Skin epidermis (tissue), 12 donors: ENCODE measurements at regions not wholly inside any gene's neighbourhood (a gene's known extent, or its start where the extent isn't known, plus 50 kb on each side); places are given as distances from the start of the nearest gene placed in this dataset.
"Not testable (repeated sequence)": the region's sequence is repeated elsewhere in the genome, so short reads cannot be mapped to it uniquely, and the experiment has no call there.

ENCODE experiments used
- H3K27ac ChIP-seq, 21 experiments: fragments of 200-600 bp; sonication (generic) in 11 of 21; one replicate each; pipeline ENCODE4 v1.5.0; 2020; ENCODE audit warnings: mild to moderate bottlenecking in 3 of 21, inconsistent platforms in 2 of 21, moderate library complexity in 2 of 21
- H3K4me3 ChIP-seq, 7 experiments: fragments of 200-600 bp; sonication (generic) in 2 of 7; one replicate each; pipeline ENCODE4 v1.5.0; 2020; ENCODE audit warnings: inconsistent platforms in 2 of 7, mild to moderate bottlenecking in 2 of 7, moderate library complexity in 1 of 7

GRCh38 chr4:149211876-149212275, 603.8 kb downstream of the IQCM start:
- H3K4me3 ChIP-seq, result no peak overlapping the region
- H3K27ac ChIP-seq, result no peak overlapping the region

DNA sequence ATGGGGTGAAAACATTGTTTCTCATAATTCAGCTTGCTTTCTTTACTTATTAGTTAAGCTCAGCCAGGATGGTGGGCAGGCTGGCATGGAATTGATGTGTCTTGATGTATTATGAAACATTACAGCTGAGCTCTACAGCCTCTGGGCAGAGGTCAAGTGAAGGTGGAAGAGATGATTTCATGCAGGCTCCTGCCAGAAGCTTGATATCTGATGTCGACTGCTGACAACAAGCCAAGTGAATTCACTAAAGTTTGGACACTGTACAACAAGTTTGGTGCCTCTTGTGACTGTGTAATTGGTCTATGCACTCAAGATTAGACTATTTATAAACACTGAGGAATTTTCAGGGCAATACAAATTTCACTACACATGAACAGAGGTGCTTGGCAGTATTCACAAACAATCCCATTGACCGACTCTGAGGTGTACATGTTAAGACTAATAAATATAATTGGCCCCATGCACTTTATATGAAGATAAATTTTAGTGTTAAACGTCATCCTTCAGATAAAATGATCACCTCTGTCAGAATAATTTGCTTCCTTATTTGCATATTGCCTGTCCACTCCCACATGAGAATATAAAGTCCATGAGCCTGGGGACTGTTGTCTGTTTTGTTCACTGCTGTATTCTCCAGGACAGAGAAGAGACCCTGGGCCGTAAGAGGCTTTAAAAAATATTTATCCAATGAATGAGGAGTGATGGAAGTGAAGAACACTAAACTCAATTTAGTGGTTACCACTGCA, 612.2 kb downstream of the IQCM start:
- no peak overlapping the region for H3K27ac ChIP-seq
- no peak overlapping the region for H3K4me3 ChIP-seq

GRCh38 chr4:149202117-149202516, 613.5 kb downstream of the IQCM start:
- Histone ChIP-seq H3K27ac (no peak overlapping the region), H3K4me3 (no peak overlapping the region)

DNA sequence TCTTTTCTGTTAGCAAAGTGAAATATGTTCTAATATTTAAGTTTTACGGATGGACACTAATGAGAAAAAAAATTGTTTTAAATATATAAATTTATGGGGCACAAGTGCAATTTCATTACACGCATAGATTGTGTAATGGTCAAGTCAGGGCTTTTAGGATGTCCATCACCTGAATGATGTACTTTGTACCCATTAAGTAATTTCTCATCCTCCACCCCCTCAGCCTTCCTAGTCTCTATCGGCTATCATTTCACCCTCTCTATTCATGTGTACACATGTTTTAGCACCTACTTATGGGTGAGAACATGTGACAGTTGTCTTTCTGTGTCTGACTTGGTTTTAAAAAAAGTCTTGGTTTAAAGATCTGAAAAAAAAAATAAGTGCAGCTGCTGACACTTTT, 616.0 kb downstream of the IQCM start:
- Histone ChIP-seq H3K4me3 (no peak overlapping the region), H3K27ac (no peak overlapping the region)

GRCh38 chr4:149194061-149194460, 621.6 kb downstream of the IQCM start:
- no peak overlapping the region for H3K4me3 ChIP-seq
- H3K27ac ChIP-seq, result no peak overlapping the region

GRCh38 chr4:149187726-149188125, 627.9 kb downstream of the IQCM start:
- Histone ChIP-seq H3K27ac (no peak overlapping the region), H3K4me3 (no peak overlapping the region)

- no peak overlapping the region for H3K27ac ChIP-seq
- H3K4me3 ChIP-seq, result no peak overlapping the region
Measured at GRCh38 chr4:149183638-149184037, 632.0 kb downstream of the IQCM start.

DNA sequence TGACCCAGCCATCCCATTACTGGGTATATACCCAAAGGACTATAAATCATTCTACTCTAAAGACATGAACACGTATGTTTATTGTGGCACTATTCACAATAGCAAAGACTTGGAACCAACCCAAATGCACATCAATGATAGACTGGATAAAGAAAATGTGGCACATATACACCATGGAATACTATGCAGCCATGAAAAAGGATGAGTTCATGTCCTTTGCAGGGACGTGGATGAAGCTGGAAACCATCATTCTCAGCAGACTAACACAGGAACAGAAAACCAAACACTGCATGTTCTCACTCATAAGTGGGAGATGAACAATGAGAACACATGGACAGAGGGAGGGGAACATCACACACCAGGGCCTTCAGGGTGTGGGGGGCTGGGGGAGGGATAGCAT, 634.2 kb downstream of the IQCM start:
- H3K27ac ChIP-seq, H3K4me3 ChIP-seq: not testable (repeated sequence)

DNA sequence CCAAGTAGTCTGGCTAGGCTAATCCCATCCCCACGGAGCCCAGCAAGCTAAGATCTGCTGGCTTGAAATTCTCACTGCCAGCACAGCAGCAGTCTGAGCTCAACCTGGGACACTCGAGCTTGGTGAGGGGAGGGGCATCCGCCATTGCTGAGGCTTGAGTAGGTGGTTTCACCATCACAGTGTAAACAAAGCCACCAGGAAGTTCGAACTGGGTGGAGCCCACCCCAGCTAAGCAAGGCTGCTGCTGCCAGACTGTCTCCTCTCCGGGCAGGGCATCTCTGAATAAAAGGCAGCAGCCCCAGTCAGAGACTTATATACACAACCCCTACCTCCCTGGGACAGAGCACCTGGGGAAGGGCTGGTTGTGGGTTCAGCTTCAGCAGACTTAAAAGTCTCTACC, 639.6 kb downstream of the IQCM start:
- H3K4me3 ChIP-seq, result no peak overlapping the region
- H3K27ac ChIP-seq, result no peak overlapping the region

GRCh38 chr4:149175549-149175948, 640.1 kb downstream of the IQCM start:
- no peak overlapping the region for H3K27ac ChIP-seq
- no peak overlapping the region for H3K4me3 ChIP-seq

GRCh38 chr4:149173241-149174013, 642.2 kb downstream of the IQCM start:
- Histone ChIP-seq H3K4me3 (no peak overlapping the region), H3K27ac (no peak overlapping the region)

DNA sequence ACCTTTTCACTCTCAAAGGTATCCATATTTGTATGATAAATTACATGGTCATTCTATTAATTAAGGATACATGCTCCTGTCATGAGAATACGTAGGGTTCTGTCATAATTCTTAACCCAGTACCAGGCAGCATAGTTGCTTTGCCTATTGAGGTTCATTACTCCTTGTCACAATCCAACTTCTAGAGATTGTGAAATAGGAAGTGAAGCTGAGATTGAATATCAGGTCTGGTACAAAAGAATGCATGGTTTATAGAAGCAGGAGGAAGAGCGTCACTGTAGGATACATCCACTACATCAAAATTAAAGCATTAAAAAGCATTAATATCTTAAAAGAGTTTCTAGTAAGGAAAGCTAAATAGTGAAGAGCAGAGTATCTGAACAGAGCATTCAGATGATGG, 647.0 kb downstream of the IQCM start:
- Histone ChIP-seq H3K27ac (no peak overlapping the region), H3K4me3 (no peak overlapping the region)

- Histone ChIP-seq H3K4me3 (no peak overlapping the region), H3K27ac (no peak overlapping the region)
Measured at GRCh38 chr4:149166876-149167275, 648.8 kb downstream of the IQCM start.

DNA sequence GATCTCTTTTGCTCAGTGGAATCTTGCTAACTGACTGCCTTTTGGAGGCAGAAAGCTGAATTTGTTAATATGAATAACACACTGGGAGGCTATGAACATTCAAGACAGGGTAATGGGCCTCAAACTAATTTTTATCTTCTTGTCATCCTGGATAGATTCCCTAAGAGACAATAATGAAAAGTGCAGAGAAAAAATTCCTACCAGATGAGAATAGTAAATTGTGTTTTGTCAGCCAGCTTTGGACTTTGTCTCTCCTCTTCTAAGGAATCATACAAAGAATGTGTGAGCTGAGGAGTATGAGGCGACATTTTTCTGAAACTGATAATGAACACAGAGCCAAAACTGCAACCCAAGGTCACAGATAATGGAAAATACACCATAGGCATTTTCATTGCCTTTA, 649.3 kb downstream of the IQCM start:
- no peak overlapping the region for H3K27ac ChIP-seq
- no peak overlapping the region for H3K4me3 ChIP-seq

GRCh38 chr4:149164282-149164681, 651.4 kb downstream of the IQCM start:
- Histone ChIP-seq H3K27ac (no peak overlapping the region), H3K4me3 (no peak overlapping the region)

GRCh38 chr4:149161247-149161646, 654.4 kb downstream of the IQCM start:
- Histone ChIP-seq H3K27ac (no peak overlapping the region), H3K4me3 (no peak overlapping the region)

GRCh38 chr4:149160370-149160769, 655.3 kb downstream of the IQCM start:
- Histone ChIP-seq H3K4me3 (no peak overlapping the region), H3K27ac (no peak overlapping the region)

- H3K4me3 ChIP-seq, result no peak overlapping the region
- H3K27ac ChIP-seq, result no peak overlapping the region
Measured at GRCh38 chr4:149158817-149159216, 656.8 kb downstream of the IQCM start.

GRCh38 chr4:149145803-149146202, 669.8 kb downstream of the IQCM start:
- Histone ChIP-seq H3K27ac (no peak overlapping the region), H3K4me3 (no peak overlapping the region)

DNA sequence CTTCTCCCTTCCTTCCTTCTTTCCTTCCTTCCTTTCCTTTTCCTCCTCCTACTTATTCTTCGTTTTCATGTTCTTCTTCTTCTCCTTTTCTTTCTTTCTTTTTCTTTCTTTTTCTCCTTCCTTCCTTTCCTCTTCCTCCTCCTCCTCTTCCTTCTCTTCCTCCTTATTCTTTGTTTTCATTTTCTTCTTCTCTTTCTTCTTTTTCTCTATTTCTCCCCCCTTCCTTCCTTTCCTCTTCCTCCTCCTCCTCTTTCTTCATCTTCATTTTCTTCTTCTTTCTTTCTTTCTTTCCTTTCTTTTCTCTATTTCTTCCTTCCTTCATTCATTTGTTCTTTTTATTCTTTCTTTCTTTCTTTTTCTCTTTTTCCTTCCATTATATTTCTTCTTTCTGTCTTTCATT, 671.6 kb downstream of the IQCM start:
- no peak overlapping the region for H3K4me3 ChIP-seq
- H3K27ac ChIP-seq, result no peak overlapping the region

- no peak overlapping the region for H3K27ac ChIP-seq
- H3K4me3 ChIP-seq, result no peak overlapping the region
Measured at GRCh38 chr4:149141391-149141790, 674.3 kb downstream of the IQCM start.

- no peak overlapping the region for H3K27ac ChIP-seq
- H3K4me3 ChIP-seq, result no peak overlapping the region
Measured at GRCh38 chr4:149140841-149141240, 674.8 kb downstream of the IQCM start.
